Brain microvascular endothelial cell (primary cell): ENCODE measurements at regions not wholly inside any gene's neighbourhood (a gene's known extent, or its start where the extent isn't known, plus 50 kb on each side); places are given as distances from the start of the nearest gene placed in this dataset.
A peak's percentile ranks its signal among the peaks of the same experiment; 100 is the strongest.

Experiments
- DNase-seq: peaks from one replicate; pipeline ENCODE4 v3.0.0-alpha.2; 2020
- H3K27ac ChIP-seq: fragments of 250-450 bp; sonication (Bioruptor Pico); 2 replicates; pipeline ENCODE4 v1.5.1; 2020; ENCODE audit warnings: mild to moderate bottlenecking, moderate library complexity
- H3K27me3 ChIP-seq: fragments of 250-450 bp; sonication (Bioruptor Pico); replicated peaks from 2 replicates; pipeline ENCODE4 v1.5.1; 2020; ENCODE audit warnings: mild to moderate bottlenecking
- H3K36me3 ChIP-seq: fragments of 250-450 bp; sonication (Bioruptor Pico); replicated peaks from 2 replicates; pipeline ENCODE4 v1.5.1; 2020; ENCODE audit warnings: mild to moderate bottlenecking
- H3K4me3 ChIP-seq: 2 replicates; pipeline ENCODE4 v1.5.1; 2011; ENCODE audit warnings: low read depth, mild to moderate bottlenecking, control low read depth, low read length, moderate library complexity
- CTCF ChIP-seq: IDR thresholded peaks from 2 replicates; pipeline ENCODE4 v1.5.1; 2011; ENCODE audit warnings: low read depth, mild to moderate bottlenecking, moderate library complexity, low read length, control low read depth, inconsistent platforms; ENCODE audit errors: missing control alignments
- in situ Hi-C: cut with HindIII; loops from 2 replicates; pipeline ENCODE4 v1.10.0; 2017; ENCODE audit warnings: low sequenced_read_pairs, low pct_ligation_motif_present

- in situ Hi-C loops: no loop called here
- no peaks in the 10 kb centered on the region for H3K27me3 ChIP-seq
- no peak for DNase-seq
- H3K27ac ChIP-seq: no peak overlapping the region
- no peak overlapping the region for H3K4me3 ChIP-seq
- H3K36me3 ChIP-seq: no peaks in the 10 kb centered on the region
- TF ChIP-seq CTCF: no peak
These were observed 58.6 kb upstream of the ZSWIM6 start for GRCh38 chr5:61273279-61273975.

- no peak for DNase-seq
- no peak for TF ChIP-seq CTCF
- Histone ChIP-seq H3K27me3 (no peaks in the 10 kb centered on the region), H3K27ac (no peak overlapping the region), H3K36me3 (no peaks in the 10 kb centered on the region), H3K4me3 (no peak overlapping the region)
- in situ Hi-C loops: no loop called here
These were observed 57.5 kb upstream of the ZSWIM6 start for GRCh38 chr5:61274511-61274911.

GRCh38 chr5:61275841-61276240 lies 56.2 kb upstream of the ZSWIM6 start:
- H3K27me3 ChIP-seq: no peaks in the 10 kb centered on the region
- peak; percentile 50 for DNase-seq
- in situ Hi-C loops: no loop called here
- no peaks in the 10 kb centered on the region for H3K36me3 ChIP-seq
- TF ChIP-seq CTCF: peak; percentile 5
- H3K4me3 ChIP-seq: no peak overlapping the region
- H3K27ac ChIP-seq: peak overlapping the region; percentile 10

GRCh38 chr5:61277190-61277589 lies 54.9 kb upstream of the ZSWIM6 start:
- in situ Hi-C loops: no loop called here
- peak; percentile 29 for DNase-seq
- Histone ChIP-seq H3K27ac (no peak overlapping the region), H3K4me3 (no peak overlapping the region), H3K36me3 (no peaks in the 10 kb centered on the region), H3K27me3 (no peaks in the 10 kb centered on the region)
- peak; percentile 67 for TF ChIP-seq CTCF

GRCh38 chr5:61277781-61278180 lies 54.3 kb upstream of the ZSWIM6 start:
- Histone ChIP-seq H3K36me3 (no peaks in the 10 kb centered on the region), H3K27me3 (no peaks in the 10 kb centered on the region), H3K27ac (no peak overlapping the region), H3K4me3 (no peak overlapping the region)
- in situ Hi-C loops: no loop called here
- DNase-seq: no peak
- no peak for TF ChIP-seq CTCF

- in situ Hi-C loops: no loop called here
- Histone ChIP-seq H3K36me3 (no peaks in the 10 kb centered on the region), H3K4me3 (no peak overlapping the region), H3K27ac (no peak overlapping the region), H3K27me3 (no peaks in the 10 kb centered on the region)
- TF ChIP-seq CTCF: no peak
- no peak for DNase-seq
These were observed 52.3 kb upstream of the ZSWIM6 start for GRCh38 chr5:61279725-61280124.
